ENCODE measurements at regions not wholly inside any gene's neighbourhood (a gene's known extent, or its start where the extent isn't known, plus 50 kb on each side); places are given as distances from the start of the nearest gene placed in this dataset.

DNA sequence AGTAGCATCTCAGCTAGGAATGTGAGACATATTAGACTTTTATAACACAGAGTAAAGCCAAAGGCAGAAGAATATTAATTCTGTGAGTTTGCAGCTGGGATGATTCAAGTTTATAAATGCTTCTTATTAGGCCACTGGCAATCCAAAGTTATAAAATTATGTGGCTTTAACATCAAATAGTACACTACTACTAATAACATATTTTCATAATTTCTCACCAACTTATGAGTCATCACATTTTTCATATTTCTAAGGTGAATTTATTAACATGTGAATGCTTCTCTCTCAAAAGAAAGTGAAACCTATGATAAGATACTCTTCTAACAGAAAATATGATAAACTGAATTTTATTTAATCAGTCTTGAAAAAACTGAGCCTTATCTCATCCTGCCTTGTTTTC is 1348.2 kb upstream of the ALCAM start:
- TF ChIP-seq POLR2A (IDR thresholded peaks at IDR 0.05; ENCODE audit: low read depth, low read length): no peak
- TF ChIP-seq, protein P1, sequence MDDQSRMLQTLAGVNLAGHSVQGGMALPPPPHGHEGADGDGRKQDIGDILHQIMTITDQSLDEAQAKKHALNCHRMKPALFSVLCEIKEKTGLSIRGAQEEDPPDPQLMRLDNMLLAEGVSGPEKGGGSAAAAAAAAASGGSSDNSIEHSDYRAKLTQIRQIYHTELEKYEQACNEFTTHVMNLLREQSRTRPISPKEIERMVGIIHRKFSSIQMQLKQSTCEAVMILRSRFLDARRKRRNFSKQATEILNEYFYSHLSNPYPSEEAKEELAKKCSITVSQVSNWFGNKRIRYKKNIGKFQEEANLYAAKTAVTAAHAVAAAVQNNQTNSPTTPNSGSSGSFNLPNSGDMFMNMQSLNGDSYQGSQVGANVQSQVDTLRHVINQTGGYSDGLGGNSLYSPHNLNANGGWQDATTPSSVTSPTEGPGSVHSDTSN (IDR thresholded peaks at IDR 0.05; ENCODE audit: insufficient replicate concordance, low read depth, low read length): no peak
- TF ChIP-seq BMI1 (IDR thresholded peaks at IDR 0.05; ENCODE audit: borderline replicate concordance): no peak
- TF ChIP-seq CREM (IDR thresholded peaks at IDR 0.05; ENCODE audit: low read depth): no peak
- TF ChIP-seq MYC (IDR thresholded peaks at IDR 0.05; ENCODE audit: insufficient read depth, insufficient read length, insufficient replicate concordance, low read length, severe bottlenecking): no peak
- TF ChIP-seq REST (IDR thresholded peaks at IDR 0.05; ENCODE audit: low read depth, low read length): no peak
- no peak for TF ChIP-seq RAD21 (IDR thresholded peaks at IDR 0.05; ENCODE audit: insufficient read depth, low read depth, low read length)
- TF ChIP-seq BACH1 (IDR thresholded peaks at IDR 0.05; ENCODE audit: borderline replicate concordance): no peak
- TF ChIP-seq LARP7 (IDR thresholded peaks at IDR 0.05): no peak
